Astrocyte of the spinal cord (primary cell): ENCODE measurements at regions not wholly inside any gene's neighbourhood (a gene's known extent, or its start where the extent isn't known, plus 50 kb on each side); places are given as distances from the start of the nearest gene placed in this dataset.
"Not testable (repeated sequence)": the region's sequence is repeated elsewhere in the genome, so short reads cannot be mapped to it uniquely, and the experiment has no call there.

Source experiments
- DNase-seq: peaks from one replicate; pipeline ENCODE4 v3.0.0; 2011; ENCODE audit warnings: low read depth, low spot score
- H3K4me3 ChIP-seq: 2 replicates; pipeline ENCODE4 v1.5.1; 2011; ENCODE audit warnings: low read depth, mild to moderate bottlenecking, low read length, moderate library complexity
- CTCF ChIP-seq: IDR thresholded peaks from 2 replicates; pipeline ENCODE4 v1.5.1; 2012; ENCODE audit warnings: low read depth, mild to moderate bottlenecking, low read length, inconsistent platforms
- in situ Hi-C: cut with HindIII; loops from 2 replicates; pipeline ENCODE4 v1.10.0; 2017; ENCODE audit warnings: low sequenced_read_pairs

DNA sequence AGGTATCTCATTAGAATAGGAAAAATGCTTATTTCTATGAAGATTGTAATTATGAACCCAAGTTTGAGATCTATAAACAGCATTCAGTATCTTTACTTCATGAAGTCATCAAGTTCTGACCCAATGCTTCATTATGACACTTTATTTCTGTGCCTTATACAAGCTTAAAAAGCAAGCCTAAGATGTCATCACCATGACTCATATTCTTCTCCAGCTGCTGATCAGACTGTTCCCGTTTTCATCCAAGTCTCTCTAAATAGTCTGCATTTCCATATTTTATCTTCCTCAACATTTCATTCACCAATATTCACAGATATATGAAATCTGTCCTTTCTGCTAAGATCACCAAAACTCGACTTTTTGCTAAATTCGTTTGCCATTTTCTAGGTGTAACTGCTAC is 1247.2 kb upstream of the PRR20A start:
- H3K4me3 ChIP-seq = no peak overlapping the region
- DNase-seq = no peak
- in situ Hi-C loops = no loop called here
- no peak for TF ChIP-seq CTCF

GRCh38 chr13:55937180-55937579 is 1203.5 kb upstream of the PRR20A start:
- in situ Hi-C loops = no loop called here
- no peak overlapping the region for H3K4me3 ChIP-seq
- DNase-seq = no peak
- TF ChIP-seq CTCF = no peak

DNA sequence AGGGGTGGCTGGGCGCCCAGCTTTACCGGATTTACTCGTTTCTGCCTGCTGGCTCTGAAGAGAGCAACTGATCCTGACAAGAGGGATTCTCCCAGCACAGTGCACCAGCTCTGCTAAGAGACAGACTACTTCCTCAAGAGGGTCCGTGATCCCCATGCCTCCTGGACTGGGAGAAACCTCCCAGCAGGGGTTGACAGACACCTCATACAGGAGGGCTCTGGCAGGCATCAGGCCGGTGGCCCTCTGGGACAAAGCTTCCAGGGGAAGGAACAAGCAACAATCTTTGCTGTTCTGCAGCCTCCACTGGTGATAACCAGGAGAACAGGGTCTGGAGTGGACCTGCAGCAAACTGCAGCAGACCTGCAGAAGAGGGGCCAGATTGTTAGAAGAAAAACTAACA is 1192.5 kb upstream of the PRR20A start:
- DNase-seq = no peak
- in situ Hi-C loops = no loop called here
- no peak for TF ChIP-seq CTCF
- H3K4me3 ChIP-seq = no peak overlapping the region

- no peak for TF ChIP-seq CTCF
- no peak overlapping the region for H3K4me3 ChIP-seq
- in situ Hi-C loops = no loop called here
- DNase-seq = no peak
These were observed 1176.8 kb upstream of the PRR20A start for GRCh38 chr13:55963934-55964333.

DNA sequence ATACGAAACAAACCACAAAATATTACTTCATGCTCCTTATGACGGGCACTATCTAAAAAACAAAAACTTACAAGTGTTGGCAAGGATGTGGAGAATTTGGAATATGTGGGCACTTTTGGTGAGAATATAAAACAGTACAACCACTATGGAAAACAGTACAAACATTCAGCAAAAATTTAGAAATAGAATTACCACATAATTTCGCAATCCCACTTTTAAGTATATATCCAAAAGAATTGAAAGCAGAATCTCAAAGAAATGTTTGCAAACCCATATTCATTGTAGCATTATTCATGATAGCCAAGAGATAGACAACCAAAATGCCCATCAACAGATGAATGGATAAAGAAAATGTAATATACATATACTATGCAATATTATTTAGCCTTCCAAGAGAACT is 1173.7 kb upstream of the PRR20A start:
- in situ Hi-C loops = no loop called here
- no peak overlapping the region for H3K4me3 ChIP-seq
- TF ChIP-seq CTCF = no peak
- no peak for DNase-seq

DNA sequence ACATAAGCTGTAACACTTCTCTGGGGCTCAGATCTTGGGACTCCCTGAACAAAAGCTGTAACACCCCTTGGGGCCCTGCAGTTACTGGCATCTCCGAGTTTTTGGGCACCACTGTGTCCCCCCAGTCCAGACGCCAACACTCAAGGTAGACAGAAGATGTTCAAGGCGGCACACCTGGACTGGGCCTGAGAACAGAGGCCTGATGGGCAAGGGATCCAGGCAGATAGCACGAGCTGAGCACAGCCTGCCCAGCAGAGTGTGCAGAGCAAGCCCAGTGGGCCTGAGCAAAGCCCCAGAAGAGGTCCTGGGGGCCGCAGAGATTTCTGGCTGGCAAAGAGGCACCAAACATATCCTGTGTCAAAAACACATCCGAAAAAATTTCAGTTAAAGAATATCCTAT is 1163.3 kb upstream of the PRR20A start:
- in situ Hi-C loops = no loop called here
- DNase-seq = no peak
- TF ChIP-seq CTCF = no peak
- no peak overlapping the region for H3K4me3 ChIP-seq

DNA sequence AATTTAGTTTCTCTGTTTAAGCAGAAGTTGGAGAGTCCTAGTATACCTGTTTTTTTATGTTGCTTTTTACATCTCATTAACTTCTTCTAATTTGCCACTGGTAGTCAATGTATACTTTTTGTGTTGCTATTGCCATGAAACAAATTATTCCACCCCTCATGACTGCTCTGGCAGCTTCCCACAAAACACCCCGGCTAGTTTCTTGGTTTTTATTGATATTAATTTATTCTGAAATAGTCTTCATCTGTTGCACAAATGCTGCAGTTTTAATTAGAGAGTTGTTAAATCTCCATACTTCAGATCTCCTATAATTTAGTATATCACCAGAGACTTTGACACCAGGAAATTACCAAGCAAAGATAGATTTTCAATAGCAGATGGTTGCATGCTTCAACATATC is 1159.3 kb upstream of the PRR20A start:
- no peak for TF ChIP-seq CTCF
- in situ Hi-C loops = no loop called here
- no peak overlapping the region for H3K4me3 ChIP-seq
- no peak for DNase-seq

DNA sequence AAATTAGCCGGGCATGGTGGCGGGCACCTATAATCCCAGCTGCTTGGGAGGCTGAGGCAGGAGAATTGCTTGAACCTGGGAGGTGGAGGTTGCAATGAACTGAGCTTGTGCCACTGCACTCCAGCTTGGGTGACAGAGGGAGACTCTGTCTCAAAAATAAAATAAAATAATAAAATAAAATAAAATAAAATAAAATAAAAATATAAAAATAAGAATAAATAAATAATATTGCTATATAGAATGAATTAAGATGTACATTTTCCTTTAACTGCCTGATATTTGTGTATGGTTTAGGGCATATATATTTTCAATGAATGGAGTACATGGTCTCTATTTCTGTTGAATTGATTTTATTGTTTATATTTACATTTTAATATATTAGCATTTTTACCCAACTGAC is 1156.7 kb upstream of the PRR20A start:
- DNase-seq, in situ Hi-C loops, H3K4me3 ChIP-seq: not testable (repeated sequence)
